WTC11 (cell line): ENCODE measurements at regions not wholly inside any gene's neighbourhood (a gene's known extent, or its start where the extent isn't known, plus 50 kb on each side); places are given as distances from the start of the nearest gene placed in this dataset.

ENCODE experiments used
- ATAC-seq: fragments of 200-7000 bp; cut with Tn5 transposase; 2 replicates; pipeline ENCODE4 v1.10.0; 2021; ENCODE audit warnings: mild to moderate bottlenecking, moderate library complexity
- CTCF ChIA-PET: fragments of 300-600 bp; sonication (Branson Sonifier 250); formaldehyde crosslinking; loops from one replicate; lab custom pipeline; 2021; ENCODE audit warnings: antibody characterized with exemption; lab: Charles Lee
- POLR2A ChIA-PET: fragments of 350-600 bp; sonication (Branson Sonifier 250); formaldehyde crosslinking; loops from one replicate; lab custom pipeline; 2021; ENCODE audit warnings: antibody characterized with exemption; lab: Charles Lee
- DNase-seq: peaks from one replicate; pipeline ENCODE4 v3.0.0; 2021; ENCODE audit warnings: low spot score
- H3K27ac Mint-ChIP-seq: 2 replicates; pipeline ENCODE4 v1.8.0; 2021; ENCODE audit warnings: mixed read lengths
- H3K27me3 Mint-ChIP-seq: 2 replicates; pipeline ENCODE4 v1.8.0; 2021; ENCODE audit warnings: low read depth, mild to moderate bottlenecking, moderate library complexity, mixed read lengths
- H3K36me3 Mint-ChIP-seq: 2 replicates; pipeline ENCODE4 v1.8.0; 2021; ENCODE audit warnings: mixed read lengths
- H3K4me1 Mint-ChIP-seq: 2 replicates; pipeline ENCODE4 v1.8.0; 2022; ENCODE audit warnings: mixed read lengths
- H3K4me3 Mint-ChIP-seq: 2 replicates; pipeline ENCODE4 v1.8.0; 2021; ENCODE audit warnings: mild to moderate bottlenecking, moderate library complexity, mixed read lengths
- H3K9me3 Mint-ChIP-seq: 2 replicates; pipeline ENCODE4 v1.8.0; 2021; ENCODE audit warnings: mixed read lengths
- AFF4 ChIP-seq: sonication (generic); formaldehyde crosslinking; IDR thresholded peaks from 2 replicates; pipeline ENCODE4 v1.8.1; 2023; ENCODE audit warnings: mild to moderate bottlenecking, missing genetic modification reagents, borderline replicate concordance
- AR ChIP-seq: fragments of 250-450 bp; sonication (Bioruptor Pico); IDR thresholded peaks from 2 replicates; pipeline ENCODE4 v1.9.0; 2021; ENCODE audit warnings: mild to moderate bottlenecking
- ATF3 ChIP-seq: sonication (generic); formaldehyde crosslinking; conservative IDR thresholded peaks from 2 replicates; pipeline ENCODE4 v1.8.1; 2022; ENCODE audit warnings: mild to moderate bottlenecking, missing genetic modification reagents
- CDX4 ChIP-seq: fragments of 250-450 bp; sonication (Bioruptor Pico); IDR thresholded peaks from 2 replicates; pipeline ENCODE4 v1.9.0; 2021; ENCODE audit warnings: moderate library complexity, mild to moderate bottlenecking, inconsistent platforms, borderline replicate concordance
- FOXK1 ChIP-seq: sonication (generic); formaldehyde crosslinking; IDR thresholded peaks from 2 replicates; pipeline ENCODE4 v1.8.0; 2022; ENCODE audit warnings: mild to moderate bottlenecking, moderate library complexity, missing genetic modification reagents
- GRHL2 ChIP-seq: fragments of 250-450 bp; sonication (Bioruptor Pico); IDR thresholded peaks from 2 replicates; pipeline ENCODE4 v1.8.0; 2022; ENCODE audit warnings: mild to moderate bottlenecking, moderate library complexity; ENCODE audit not compliant: insufficient replicate concordance, severe bottlenecking
- HMGA2 ChIP-seq: fragments of 250-450 bp; sonication (Bioruptor Pico); IDR thresholded peaks from 2 replicates; pipeline ENCODE4 v1.4.0; 2021; ENCODE audit warnings: mild to moderate bottlenecking, moderate library complexity
- HMGXB4 ChIP-seq: sonication (generic); formaldehyde crosslinking; IDR thresholded peaks from 2 replicates; pipeline ENCODE4 v1.8.1; 2023; ENCODE audit warnings: mild to moderate bottlenecking, moderate library complexity, missing genetic modification reagents
- JAZF1 ChIP-seq: fragments of 250-450 bp; sonication (Bioruptor Pico); IDR thresholded peaks from 2 replicates; pipeline ENCODE4 v1.9.0; 2021; ENCODE audit warnings: moderate library complexity, mild to moderate bottlenecking, inconsistent platforms
- JUN ChIP-seq: sonication (generic); formaldehyde crosslinking; IDR thresholded peaks from 2 replicates; pipeline ENCODE4 v1.8.0; 2023; ENCODE audit warnings: mild to moderate bottlenecking, missing genetic modification reagents
- MXD4 ChIP-seq: fragments of 250-450 bp; sonication (Bioruptor Pico); IDR thresholded peaks from 2 replicates; pipeline ENCODE4 v1.8.0; 2021; ENCODE audit warnings: mild to moderate bottlenecking, moderate library complexity, borderline replicate concordance
- MYBL2 ChIP-seq: sonication (generic); formaldehyde crosslinking; IDR thresholded peaks from 2 replicates; pipeline ENCODE4 v1.8.1; 2023; ENCODE audit warnings: mild to moderate bottlenecking, moderate library complexity, missing genetic modification reagents
- RORB ChIP-seq: fragments of 250-450 bp; sonication (Bioruptor Pico); IDR thresholded peaks from 2 replicates; pipeline ENCODE4 v1.9.0; 2021; ENCODE audit warnings: mild to moderate bottlenecking
- STAT6 ChIP-seq: sonication (generic); formaldehyde crosslinking; conservative IDR thresholded peaks from 2 replicates; pipeline ENCODE4 v1.8.1; 2023; ENCODE audit warnings: mild to moderate bottlenecking, low read depth, missing genetic modification reagents, moderate library complexity
- TEAD4 ChIP-seq: sonication (generic); formaldehyde crosslinking; IDR thresholded peaks from 2 replicates; pipeline ENCODE4 v1.8.0; 2022; ENCODE audit warnings: mild to moderate bottlenecking, missing genetic modification reagents
- ZBTB21 ChIP-seq: sonication (generic); formaldehyde crosslinking; IDR thresholded peaks from 2 replicates; pipeline ENCODE4 v1.8.1; 2023; ENCODE audit warnings: mild to moderate bottlenecking, missing genetic modification reagents, borderline replicate concordance
- ZBTB43 ChIP-seq: sonication (generic); formaldehyde crosslinking; IDR thresholded peaks from 2 replicates; pipeline ENCODE4 v1.8.1; 2023; ENCODE audit warnings: mild to moderate bottlenecking, missing genetic modification reagents
- ZNF317 ChIP-seq: sonication (generic); formaldehyde crosslinking; IDR thresholded peaks from 2 replicates; pipeline ENCODE4 v1.8.1; 2023; ENCODE audit warnings: low read depth, mild to moderate bottlenecking, moderate library complexity, missing genetic modification reagents, borderline replicate concordance
- ZNF416 ChIP-seq: fragments of 250-450 bp; sonication (Bioruptor Pico); IDR thresholded peaks from 2 replicates; pipeline ENCODE4 v1.9.0; 2021; ENCODE audit warnings: mild to moderate bottlenecking, inconsistent platforms
- ZNF512 ChIP-seq: sonication (generic); formaldehyde crosslinking; IDR thresholded peaks from 2 replicates; pipeline ENCODE4 v1.8.1; 2022; ENCODE audit warnings: missing genetic modification reagents, borderline replicate concordance

- 0 out of 2 replicates have a peak, but pooled peaks cover 2% of the 10 kb centered on the region for H3K4me1 Mint-ChIP-seq
- DNase-seq, result no peak
- CTCF ChIA-PET, result interaction anchor here (1.2 kb wide), 1 partner anchor 26 kb away, joined by 6 read pairs; no protein-coding TSS in a partner anchor
- no peak for ATAC-seq
- H3K9me3 Mint-ChIP-seq, result no peaks in the 10 kb centered on the region
- no peak overlapping the region for H3K27ac Mint-ChIP-seq
- TF ChIP-seq TEAD4 (CRISPR knock-in tag) (no peak), ZNF416 (CRISPR knock-in tag) (no peak), MXD4 (CRISPR knock-in tag) (no peak), ZBTB21 (no peak), ZNF317 (CRISPR knock-in tag) (no peak), JUN (CRISPR knock-in tag) (no peak), FOXK1 (CRISPR knock-in tag) (no peak), HMGXB4 (no peak), CDX4 (CRISPR knock-in tag) (no peak)
- TF ChIP-seq, all 79 proteins: peak for 0
- POLR2A ChIA-PET, result no interaction called here
- Mint-ChIP-seq H3K4me3 (no peak overlapping the region), H3K27me3 (no peaks in the 10 kb centered on the region), H3K36me3 (no peaks in the 10 kb centered on the region)
Observed at GRCh38 chr9:108442627-108443018, 413.2 kb downstream of the ACTL7B start.

- Mint-ChIP-seq H3K9me3 (no peaks in the 10 kb centered on the region), H3K4me3 (no peak overlapping the region), H3K27me3 (no peaks in the 10 kb centered on the region), H3K36me3 (no peaks in the 10 kb centered on the region), H3K4me1 (0 out of 2 replicates have a peak, but pooled peaks cover 2% of the 10 kb centered on the region), H3K27ac (no peak overlapping the region)
- POLR2A ChIA-PET, result no interaction called here
- DNase-seq, result no peak
- no peak for ATAC-seq
- CTCF ChIA-PET, result interaction anchor here (1.2 kb wide), 1 partner anchor 25 kb away, joined by 6 read pairs; no protein-coding TSS in a partner anchor
- no peak for TF ChIP-seq STAT6
- TF ChIP-seq ZNF512 (CRISPR knock-in tag), result no peak
- no peak for TF ChIP-seq JAZF1 (CRISPR knock-in tag)
- TF ChIP-seq AFF4 (CRISPR knock-in tag), result no peak
- no peak for TF ChIP-seq HMGA2 (CRISPR knock-in tag)
- TF ChIP-seq ZBTB43 (CRISPR knock-in tag), result no peak
- no peak for TF ChIP-seq ZNF416 (CRISPR knock-in tag)
- TF ChIP-seq ATF3, result no peak
- TF ChIP-seq GRHL2, result no peak
- TF ChIP-seq AR (CRISPR knock-in tag), result no peak
- TF ChIP-seq RORB (CRISPR knock-in tag), result no peak
- TF ChIP-seq MYBL2 (CRISPR knock-in tag), result no peak
Observed at GRCh38 chr9:108441726-108442125, 414.1 kb downstream of the ACTL7B start.
